HepG2 (cell line): ENCODE measurements at regions not wholly inside any gene's neighbourhood (a gene's known extent, or its start where the extent isn't known, plus 50 kb on each side); places are given as distances from the start of the nearest gene placed in this dataset.

Experiments used
- ATAC-seq: fragments of 200-7000 bp; cut with Tn5 transposase; 3 replicates; pipeline ENCODE4 v1.9.1; 2020; ENCODE audit warnings: mild to moderate bottlenecking, moderate library complexity
- BruUV-seq: library from RNA; stranded (reverse); fragments of 400-500 nt; replicated peaks from 2 replicates; lab custom pipeline; 2021; lab: Mats Ljungman, UMichigan
- CTCF ChIA-PET: fragments of 300-600 bp; formaldehyde crosslinking; extraction: SDS; loops from one replicate; lab custom pipeline; 2021; ENCODE audit warnings: low total read pairs, inconsistent platforms, low intra/inter-chr PET ratio; lab: Yijun Ruan, JAX
- POLR2A ChIA-PET: fragments of 350-600 bp; sonication (Branson Sonifier 250); formaldehyde crosslinking; loops from one replicate; lab custom pipeline; 2020; ENCODE audit warnings: antibody characterized with exemption, inconsistent platforms; lab: Yijun Ruan, JAX
- DNase-seq: peaks from one replicate; pipeline ENCODE4 v3.0.0-alpha.2; 2015; ENCODE audit warnings: low spot score
- FAIRE-seq: peaks from 3 replicates; lab custom pipeline; 2011; peaks lifted over from hg19 to GRCh38; lab: Jason Lieb, UNC
- H2AFZ ChIP-seq: one replicate; pipeline ENCODE4 v1.6.1; 2011; ENCODE audit warnings: low read length, inconsistent platforms
- H3K27ac ChIP-seq: fragments of 300-600 bp; 3 replicates; pipeline ENCODE4 v1.8.0; 2011; ENCODE audit warnings: mixed run types, mild to moderate bottlenecking, mixed read lengths, low read length, inconsistent platforms; ENCODE audit not compliant: insufficient read depth; ENCODE audit errors: extremely low read length
- H3K27me3 ChIP-seq, 2 experiments: fragments of 200-600 bp in 1 of 2; 2 replicates in 1 of 2; 3 replicates in 1 of 2; pipeline versions ENCODE4 v1.6.0 to v1.8.0; 2011; ENCODE audit warnings: low read length in 2 of 2, mild to moderate bottlenecking in 2 of 2, moderate library complexity in 2 of 2, inconsistent platforms in 1 of 2; ENCODE audit not compliant: insufficient read depth in 2 of 2, control insufficient read depth in 1 of 2
- H3K36me3 ChIP-seq, 2 experiments: fragments of 200-600 bp in 1 of 2; replicated peaks in 1 of 2; 2 replicates in 1 of 2; 3 replicates in 1 of 2; pipeline versions ENCODE4 v1.5.1 to v1.8.0; 2011; ENCODE audit warnings: low read length in 2 of 2, inconsistent platforms in 1 of 2; ENCODE audit not compliant: insufficient read depth in 2 of 2, control insufficient read depth in 1 of 2
- H3K4me1 ChIP-seq: 2 replicates; pipeline ENCODE4 v1.5.1; 2012; ENCODE audit warnings: low read length, inconsistent platforms; ENCODE audit not compliant: insufficient read depth
- H3K4me2 ChIP-seq: 2 replicates; pipeline ENCODE4 v1.6.0; 2011; ENCODE audit warnings: low read depth, low read length, inconsistent platforms
- H3K4me3 ChIP-seq, 3 experiments: fragments of 200-600 bp in 1 of 3; sonication (generic), shearing (Covaris generic) in 1 of 3; replicated peaks in 1 of 3; 2 replicates each; pipeline ENCODE4 v1.5.1; 2011 to 2016; ENCODE audit warnings: low read length in 3 of 3, inconsistent platforms in 2 of 3, low read depth in 2 of 3, mild to moderate bottlenecking in 2 of 3, control low read depth in 1 of 3, mixed read lengths in 1 of 3; ENCODE audit not compliant: insufficient read depth in 1 of 3
- H3K79me2 ChIP-seq: one replicate; pipeline ENCODE4 v1.6.1; 2011; ENCODE audit warnings: low read length, inconsistent platforms; ENCODE audit not compliant: insufficient read depth
- H3K9ac ChIP-seq: 2 replicates; pipeline ENCODE4 v1.6.0; 2011; ENCODE audit warnings: mild to moderate bottlenecking, low read depth, low read length, inconsistent platforms; ENCODE audit not compliant: insufficient read depth
- H3K9me3 ChIP-seq: 2 replicates; pipeline ENCODE4 v1.5.1; 2012; ENCODE audit warnings: mild to moderate bottlenecking, low read length
- H4K20me1 ChIP-seq: 2 replicates; pipeline ENCODE4 v1.6.0; 2011; ENCODE audit warnings: inconsistent platforms, mild to moderate bottlenecking, low read length, moderate library complexity; ENCODE audit not compliant: insufficient read depth
- ERF ChIP-seq: IDR thresholded peaks from 2 replicates; pipeline ENCODE4 v1.6.1; 2018; ENCODE audit warnings: missing biosample characterization, missing genetic modification reagents
- FOXK2 ChIP-seq: fragments of 450-650 bp; IDR thresholded peaks from 2 replicates; pipeline ENCODE4 v1.6.1; 2016
- HNRNPL ChIP-seq: fragments of 200-400 bp; formaldehyde crosslinking; IDR thresholded peaks from 2 replicates; pipeline ENCODE4 v1.6.1; 2017; ENCODE audit warnings: mild to moderate bottlenecking, low read depth, low read length
- MBD4 ChIP-seq: IDR thresholded peaks from 2 replicates; pipeline ENCODE4 v1.6.1; 2012; ENCODE audit warnings: low read length, inconsistent platforms, borderline replicate concordance
- MED1 ChIP-seq: sonication (generic); formaldehyde crosslinking; IDR thresholded peaks from 2 replicates; pipeline ENCODE4 v1.4.0; 2020; ENCODE audit warnings: missing genetic modification reagents
- NKX3-1 ChIP-seq: sonication (generic); formaldehyde crosslinking; IDR thresholded peaks from 2 replicates; pipeline ENCODE4 v1.5.0; 2020; ENCODE audit warnings: missing genetic modification reagents
- SIX1 ChIP-seq: sonication (generic); formaldehyde crosslinking; IDR thresholded peaks from 2 replicates; pipeline ENCODE4 v1.4.0; 2020; ENCODE audit warnings: missing genetic modification reagents, borderline replicate concordance
- SMYD3 ChIP-seq: sonication (generic); formaldehyde crosslinking; IDR thresholded peaks from 2 replicates; pipeline ENCODE4 v1.8.1; 2023; ENCODE audit warnings: mild to moderate bottlenecking, missing genetic modification reagents
- TGIF2 ChIP-seq: IDR thresholded peaks from 2 replicates; pipeline ENCODE4 v1.6.1; 2016; ENCODE audit warnings: control low read depth, missing compliant biosample characterization
- THAP7 ChIP-seq: sonication (generic); formaldehyde crosslinking; IDR thresholded peaks from 2 replicates; pipeline ENCODE4 v1.8.1; 2023; ENCODE audit warnings: mild to moderate bottlenecking, missing genetic modification reagents
- ZNF20 ChIP-seq: sonication (generic); formaldehyde crosslinking; IDR thresholded peaks from 2 replicates; pipeline ENCODE4 v1.4.0; 2020; ENCODE audit warnings: mild to moderate bottlenecking, moderate library complexity, missing genetic modification reagents
- ZNF382 ChIP-seq: sonication (generic); formaldehyde crosslinking; IDR thresholded peaks from 2 replicates; pipeline ENCODE4 v1.5.0; 2020; ENCODE audit warnings: missing genetic modification reagents, mild to moderate bottlenecking, borderline replicate concordance
- ZNF780A ChIP-seq: sonication (generic); formaldehyde crosslinking; IDR thresholded peaks from 2 replicates; pipeline ENCODE4 v1.8.0; 2022; ENCODE audit warnings: mild to moderate bottlenecking, missing genetic modification reagents, moderate library complexity
- WGBS: methylation state at CpG from one replicate; pipeline ENCODE4 v1.1.6; 2017; ENCODE audit warnings: low lambda C conversion rate; 5-methylcytosine and 5-hydroxymethylcytosine counted together
- in situ Hi-C: cut with HindIII; loops from 2 replicates; pipeline ENCODE4 v1.10.0; 2017; ENCODE audit warnings: low pct_unique_long_range_greater_than_20kb; ENCODE audit not compliant: extremely low pct_ligation_motif_present
- intact Hi-C: fragments of 100-400 bp; cut with micrococcal nuclease; formaldehyde crosslinking; loops from one replicate; pipeline ENCODE4 v1.10.0; 2022; ENCODE audit not compliant: unreplicated experiment

DNA sequence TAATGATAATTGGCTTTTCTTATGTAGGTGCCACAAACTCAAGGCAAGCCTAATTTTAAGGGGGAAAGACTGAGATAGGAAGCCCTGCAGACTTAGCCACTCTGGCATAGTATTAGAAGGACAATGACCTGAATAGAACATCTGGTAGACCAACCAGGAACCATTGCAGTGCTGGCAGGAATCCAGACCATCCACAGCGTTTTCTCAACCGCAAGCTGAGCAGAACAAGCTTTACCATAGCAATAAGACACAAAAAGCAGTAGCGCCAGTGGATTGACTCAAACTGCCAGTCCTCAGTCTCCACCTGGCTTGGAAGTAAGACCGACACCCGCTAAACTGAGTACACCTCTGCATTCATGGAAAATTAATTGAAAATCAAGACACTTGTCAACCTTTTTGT is 141.3 kb upstream of the LPAR1 start:
- no peaks in the 10 kb centered on the region for H3K79me2 ChIP-seq
- BruUV-seq = no TSS peak
- intact Hi-C loops = no loop called here
- FAIRE-seq (no peak), DNase-seq (no peak), ATAC-seq (no peak)
- 62% methylated on average over 3 of the region's 5 CpGs for WGBS
- TF ChIP-seq ZNF382 (CRISPR knock-in tag) (no peak), SIX1 (no peak), MED1 (CRISPR knock-in tag) (no peak), NKX3-1 (CRISPR knock-in tag) (no peak), ZNF20 (CRISPR knock-in tag) (no peak), ERF (CRISPR knock-in tag) (no peak), TGIF2 (CRISPR knock-in tag) (no peak), ZNF780A (no peak), MBD4 (no peak), SMYD3 (CRISPR knock-in tag) (no peak), FOXK2 (no peak), THAP7 (CRISPR knock-in tag) (no peak), HNRNPL (no peak)
- in situ Hi-C loops = no loop called here
- POLR2A ChIA-PET = no interaction called here
- no peak overlapping the region for H3K27ac ChIP-seq
- H3K9ac ChIP-seq = no peak overlapping the region
- no peak overlapping the region for H3K4me3 ChIP-seq
- H3K4me2 ChIP-seq = no peak overlapping the region
- no peaks in the 10 kb centered on the region for H4K20me1 ChIP-seq
- no peaks in the 10 kb centered on the region for H3K9me3 ChIP-seq
- H3K27me3 ChIP-seq = no peaks in the 10 kb centered on the region
- H3K36me3 ChIP-seq = no peaks in the 10 kb centered on the region
- no peaks in the 10 kb centered on the region for H3K4me1 ChIP-seq
- CTCF ChIA-PET = no interaction called here
- H2AFZ ChIP-seq = no peak overlapping the region
